HepG2 (cell line): ENCODE measurements at regions not wholly inside any gene's neighbourhood (a gene's known extent, or its start where the extent isn't known, plus 50 kb on each side); places are given as distances from the start of the nearest gene placed in this dataset.

ENCODE experiments used
- ATAC-seq: fragments of 200-7000 bp; cut with Tn5 transposase; 3 replicates; pipeline ENCODE4 v1.9.1; 2020; ENCODE audit warnings: mild to moderate bottlenecking, moderate library complexity
- BruUV-seq: library from RNA; stranded (reverse); fragments of 400-500 nt; replicated peaks from 2 replicates; lab custom pipeline; 2021; lab: Mats Ljungman, UMichigan
- CTCF ChIA-PET: fragments of 300-600 bp; formaldehyde crosslinking; extraction: SDS; loops from one replicate; lab custom pipeline; 2021; ENCODE audit warnings: low total read pairs, inconsistent platforms, low intra/inter-chr PET ratio; lab: Yijun Ruan, JAX
- POLR2A ChIA-PET: fragments of 350-600 bp; sonication (Branson Sonifier 250); formaldehyde crosslinking; loops from one replicate; lab custom pipeline; 2020; ENCODE audit warnings: antibody characterized with exemption, inconsistent platforms; lab: Yijun Ruan, JAX
- DNase-seq: peaks from one replicate; pipeline ENCODE4 v3.0.0-alpha.2; 2015; ENCODE audit warnings: low spot score
- FAIRE-seq: peaks from 3 replicates; lab custom pipeline; 2011; peaks lifted over from hg19 to GRCh38; lab: Jason Lieb, UNC
- H2AFZ ChIP-seq: one replicate; pipeline ENCODE4 v1.6.1; 2011; ENCODE audit warnings: low read length, inconsistent platforms
- H3K27ac ChIP-seq: fragments of 300-600 bp; 3 replicates; pipeline ENCODE4 v1.8.0; 2011; ENCODE audit warnings: mixed run types, mild to moderate bottlenecking, mixed read lengths, low read length, inconsistent platforms; ENCODE audit not compliant: insufficient read depth; ENCODE audit errors: extremely low read length
- H3K27me3 ChIP-seq, 2 experiments: fragments of 200-600 bp in 1 of 2; 2 replicates in 1 of 2; 3 replicates in 1 of 2; pipeline versions ENCODE4 v1.6.0 to v1.8.0; 2011; ENCODE audit warnings: low read length in 2 of 2, mild to moderate bottlenecking in 2 of 2, moderate library complexity in 2 of 2, inconsistent platforms in 1 of 2; ENCODE audit not compliant: insufficient read depth in 2 of 2, control insufficient read depth in 1 of 2
- H3K36me3 ChIP-seq, 2 experiments: fragments of 200-600 bp in 1 of 2; replicated peaks in 1 of 2; 2 replicates in 1 of 2; 3 replicates in 1 of 2; pipeline versions ENCODE4 v1.5.1 to v1.8.0; 2011; ENCODE audit warnings: low read length in 2 of 2, inconsistent platforms in 1 of 2; ENCODE audit not compliant: insufficient read depth in 2 of 2, control insufficient read depth in 1 of 2
- H3K4me1 ChIP-seq: 2 replicates; pipeline ENCODE4 v1.5.1; 2012; ENCODE audit warnings: low read length, inconsistent platforms; ENCODE audit not compliant: insufficient read depth
- H3K4me2 ChIP-seq: 2 replicates; pipeline ENCODE4 v1.6.0; 2011; ENCODE audit warnings: low read depth, low read length, inconsistent platforms
- H3K4me3 ChIP-seq, 3 experiments: fragments of 200-600 bp in 1 of 3; sonication (generic), shearing (Covaris generic) in 1 of 3; replicated peaks in 1 of 3; 2 replicates each; pipeline ENCODE4 v1.5.1; 2011 to 2016; ENCODE audit warnings: low read length in 3 of 3, inconsistent platforms in 2 of 3, low read depth in 2 of 3, mild to moderate bottlenecking in 2 of 3, control low read depth in 1 of 3, mixed read lengths in 1 of 3; ENCODE audit not compliant: insufficient read depth in 1 of 3
- H3K79me2 ChIP-seq: one replicate; pipeline ENCODE4 v1.6.1; 2011; ENCODE audit warnings: low read length, inconsistent platforms; ENCODE audit not compliant: insufficient read depth
- H3K9ac ChIP-seq: 2 replicates; pipeline ENCODE4 v1.6.0; 2011; ENCODE audit warnings: mild to moderate bottlenecking, low read depth, low read length, inconsistent platforms; ENCODE audit not compliant: insufficient read depth
- H3K9me3 ChIP-seq: 2 replicates; pipeline ENCODE4 v1.5.1; 2012; ENCODE audit warnings: mild to moderate bottlenecking, low read length
- H4K20me1 ChIP-seq: 2 replicates; pipeline ENCODE4 v1.6.0; 2011; ENCODE audit warnings: inconsistent platforms, mild to moderate bottlenecking, low read length, moderate library complexity; ENCODE audit not compliant: insufficient read depth
- DNMT1 ChIP-seq: sonication (generic); formaldehyde crosslinking; IDR thresholded peaks from 2 replicates; pipeline ENCODE4 v1.5.1; 2020; ENCODE audit warnings: mild to moderate bottlenecking, missing genetic modification reagents
- DR1 ChIP-seq: sonication (generic); formaldehyde crosslinking; IDR thresholded peaks from 2 replicates; pipeline ENCODE4 v1.8.0; 2021; ENCODE audit warnings: mild to moderate bottlenecking, missing genetic modification reagents, inconsistent platforms
- JDP2 ChIP-seq: sonication (generic); formaldehyde crosslinking; IDR thresholded peaks from 2 replicates; pipeline ENCODE4 v1.8.1; 2022; ENCODE audit warnings: missing genetic modification reagents, borderline replicate concordance
- NCOR1 ChIP-seq: fragments of 200-600 bp; sonication (generic); IDR thresholded peaks from 2 replicates; pipeline ENCODE4 v1.7.0; 2017; ENCODE audit warnings: antibody characterized with exemption, low read length, borderline replicate concordance
- PPARG ChIP-seq: conservative IDR thresholded peaks from 2 replicates; pipeline ENCODE4 v1.6.1; 2016; ENCODE audit warnings: missing biosample characterization, missing genetic modification reagents
- THAP11 ChIP-seq: IDR thresholded peaks from 2 replicates; pipeline ENCODE4 v1.6.1; 2016; ENCODE audit warnings: missing biosample characterization, missing genetic modification reagents
- ZNF253 ChIP-seq: sonication (generic); formaldehyde crosslinking; IDR thresholded peaks from 2 replicates; pipeline ENCODE4 v1.8.0; 2022; ENCODE audit warnings: mild to moderate bottlenecking, missing genetic modification reagents, borderline replicate concordance
- ZNF329 ChIP-seq: sonication (generic); formaldehyde crosslinking; IDR thresholded peaks from 2 replicates; pipeline ENCODE4 v1.9.0; 2021; ENCODE audit warnings: low read depth, mild to moderate bottlenecking, missing genetic modification reagents
- ZNF619 ChIP-seq: sonication (generic); formaldehyde crosslinking; IDR thresholded peaks from 2 replicates; pipeline ENCODE4 v1.4.0; 2020; ENCODE audit warnings: mild to moderate bottlenecking, missing genetic modification reagents
- ZNF773 ChIP-seq: sonication (generic); formaldehyde crosslinking; IDR thresholded peaks from 2 replicates; pipeline ENCODE4 v1.4.0; 2020; ENCODE audit warnings: missing genetic modification reagents, borderline replicate concordance
- WGBS: methylation state at CpG from one replicate; pipeline ENCODE4 v1.1.6; 2017; ENCODE audit warnings: low lambda C conversion rate; 5-methylcytosine and 5-hydroxymethylcytosine counted together
- in situ Hi-C: cut with HindIII; loops from 2 replicates; pipeline ENCODE4 v1.10.0; 2017; ENCODE audit warnings: low pct_unique_long_range_greater_than_20kb; ENCODE audit not compliant: extremely low pct_ligation_motif_present
- intact Hi-C: fragments of 100-400 bp; cut with micrococcal nuclease; formaldehyde crosslinking; loops from one replicate; pipeline ENCODE4 v1.10.0; 2022; ENCODE audit not compliant: unreplicated experiment
- TF ChIP-seq, protein P1 (sequence below): sonication (generic); formaldehyde crosslinking; conservative IDR thresholded peaks from 2 replicates; pipeline ENCODE4 v1.5.0; 2020; ENCODE audit warnings: missing genetic modification reagents

GRCh38 chr7:48822138-48822537 lies 102.2 kb upstream of the CDC14C start:
- POLR2A ChIA-PET = no interaction called here
- no peak overlapping the region for H3K9ac ChIP-seq
- TF ChIP-seq DNMT1 (CRISPR knock-in tag) = no peak
- TF ChIP-seq ZNF619 = no peak
- no peak for TF ChIP-seq THAP11 (CRISPR knock-in tag)
- no peak for TF ChIP-seq JDP2 (CRISPR knock-in tag)
- TF ChIP-seq PPARG (CRISPR knock-in tag) = no peak
- TF ChIP-seq, protein P1, sequence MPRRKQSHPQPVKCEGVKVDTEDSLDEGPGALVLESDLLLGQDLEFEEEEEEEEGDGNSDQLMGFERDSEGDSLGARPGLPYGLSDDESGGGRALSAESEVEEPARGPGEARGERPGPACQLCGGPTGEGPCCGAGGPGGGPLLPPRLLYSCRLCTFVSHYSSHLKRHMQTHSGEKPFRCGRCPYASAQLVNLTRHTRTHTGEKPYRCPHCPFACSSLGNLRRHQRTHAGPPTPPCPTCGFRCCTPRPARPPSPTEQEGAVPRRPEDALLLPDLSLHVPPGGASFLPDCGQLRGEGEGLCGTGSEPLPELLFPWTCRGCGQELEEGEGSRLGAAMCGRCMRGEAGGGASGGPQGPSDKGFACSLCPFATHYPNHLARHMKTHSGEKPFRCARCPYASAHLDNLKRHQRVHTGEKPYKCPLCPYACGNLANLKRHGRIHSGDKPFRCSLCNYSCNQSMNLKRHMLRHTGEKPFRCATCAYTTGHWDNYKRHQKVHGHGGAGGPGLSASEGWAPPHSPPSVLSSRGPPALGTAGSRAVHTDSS (CRISPR knock-in tag) = no peak
- TF ChIP-seq NCOR1 = no peak
- TF ChIP-seq ZNF773 (CRISPR knock-in tag) = no peak
- no peak for TF ChIP-seq ZNF253 (CRISPR knock-in tag)
- no peak for TF ChIP-seq DR1 (CRISPR knock-in tag)
- TF ChIP-seq ZNF329 = no peak
- TF ChIP-seq, all 625 proteins: peak for 0
- FAIRE-seq = no peak
- H2AFZ ChIP-seq = no peak overlapping the region
- no peaks in the 10 kb centered on the region for H3K9me3 ChIP-seq
- H3K4me2 ChIP-seq = no peak overlapping the region
- in situ Hi-C loops = no loop called here
- no peak overlapping the region for H3K4me3 ChIP-seq
- no peaks in the 10 kb centered on the region for H3K4me1 ChIP-seq
- intact Hi-C loops = no loop called here
- CTCF ChIA-PET = no interaction called here
- H3K36me3 ChIP-seq = no peaks in the 10 kb centered on the region
- H4K20me1 ChIP-seq = no peaks in the 10 kb centered on the region
- H3K27ac ChIP-seq = no peak overlapping the region
- H3K27me3 ChIP-seq = no peaks in the 10 kb centered on the region
- BruUV-seq = no TSS peak
- H3K79me2 ChIP-seq = no peaks in the 10 kb centered on the region
- WGBS = 10% methylated on average over 1 of the region's 1 CpG
- no peak for DNase-seq
- ATAC-seq = no peak
